ENCODE measurements at regions not wholly inside any gene's neighbourhood (a gene's known extent, or its start where the extent isn't known, plus 50 kb on each side); places are given as distances from the start of the nearest gene placed in this dataset.

DNA sequence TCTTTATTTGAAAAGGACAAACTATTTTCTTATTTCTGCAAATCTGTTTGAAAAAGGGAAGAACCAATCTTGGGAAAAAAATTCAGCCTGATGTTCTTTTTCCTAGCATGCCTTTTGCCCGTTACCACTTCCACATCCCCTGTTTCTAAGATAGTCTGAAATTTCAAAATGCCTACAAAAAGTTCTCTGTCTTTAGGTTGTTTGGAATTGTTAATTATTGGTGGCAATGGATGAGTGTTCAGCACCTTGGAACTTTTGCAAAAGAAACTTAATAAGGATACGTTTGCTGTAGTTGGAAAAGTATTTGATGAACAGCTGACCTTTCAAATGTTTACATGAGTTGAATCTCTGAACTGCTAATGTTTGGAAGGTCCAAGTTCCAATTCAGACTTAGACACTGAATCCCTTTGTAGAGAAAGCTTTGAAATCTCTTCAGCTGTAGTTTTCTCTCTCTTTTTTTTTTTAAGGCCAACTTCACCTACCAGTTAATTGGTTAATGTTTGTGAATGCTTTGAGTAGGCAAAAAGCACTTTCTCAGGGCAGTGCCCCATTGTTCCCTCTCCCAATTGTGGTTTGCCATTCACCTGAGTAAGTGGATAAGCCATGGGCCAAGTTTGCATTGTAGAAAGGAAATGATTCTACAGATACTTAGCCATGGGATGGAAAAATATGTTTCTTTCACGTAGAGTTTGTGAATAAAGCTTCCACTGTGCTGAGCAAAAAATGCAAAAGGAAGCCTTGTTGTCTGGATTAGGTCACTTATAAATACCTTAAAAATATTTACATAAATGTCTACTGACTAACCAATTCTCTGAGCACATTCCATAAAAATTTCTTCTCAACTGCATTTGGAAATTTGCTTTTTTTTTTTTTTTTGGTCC lies 156.4 kb upstream of the ELL2 start:
- TF ChIP-seq, protein P1, sequence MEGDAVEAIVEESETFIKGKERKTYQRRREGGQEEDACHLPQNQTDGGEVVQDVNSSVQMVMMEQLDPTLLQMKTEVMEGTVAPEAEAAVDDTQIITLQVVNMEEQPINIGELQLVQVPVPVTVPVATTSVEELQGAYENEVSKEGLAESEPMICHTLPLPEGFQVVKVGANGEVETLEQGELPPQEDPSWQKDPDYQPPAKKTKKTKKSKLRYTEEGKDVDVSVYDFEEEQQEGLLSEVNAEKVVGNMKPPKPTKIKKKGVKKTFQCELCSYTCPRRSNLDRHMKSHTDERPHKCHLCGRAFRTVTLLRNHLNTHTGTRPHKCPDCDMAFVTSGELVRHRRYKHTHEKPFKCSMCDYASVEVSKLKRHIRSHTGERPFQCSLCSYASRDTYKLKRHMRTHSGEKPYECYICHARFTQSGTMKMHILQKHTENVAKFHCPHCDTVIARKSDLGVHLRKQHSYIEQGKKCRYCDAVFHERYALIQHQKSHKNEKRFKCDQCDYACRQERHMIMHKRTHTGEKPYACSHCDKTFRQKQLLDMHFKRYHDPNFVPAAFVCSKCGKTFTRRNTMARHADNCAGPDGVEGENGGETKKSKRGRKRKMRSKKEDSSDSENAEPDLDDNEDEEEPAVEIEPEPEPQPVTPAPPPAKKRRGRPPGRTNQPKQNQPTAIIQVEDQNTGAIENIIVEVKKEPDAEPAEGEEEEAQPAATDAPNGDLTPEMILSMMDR (IDR thresholded peaks at IDR 0.05): no peak
- no peak for TF ChIP-seq POLR2A (IDR thresholded peaks at IDR 0.05)

Measured in lower leg skin (tissue), 3 donors.